ENCODE measurements at regions not wholly inside any gene's neighbourhood (a gene's known extent, or its start where the extent isn't known, plus 50 kb on each side); places are given as distances from the start of the nearest gene placed in this dataset.
"Not testable (repeated sequence)": the region's sequence is repeated elsewhere in the genome, so short reads cannot be mapped to it uniquely, and the experiment has no call there.

DNA sequence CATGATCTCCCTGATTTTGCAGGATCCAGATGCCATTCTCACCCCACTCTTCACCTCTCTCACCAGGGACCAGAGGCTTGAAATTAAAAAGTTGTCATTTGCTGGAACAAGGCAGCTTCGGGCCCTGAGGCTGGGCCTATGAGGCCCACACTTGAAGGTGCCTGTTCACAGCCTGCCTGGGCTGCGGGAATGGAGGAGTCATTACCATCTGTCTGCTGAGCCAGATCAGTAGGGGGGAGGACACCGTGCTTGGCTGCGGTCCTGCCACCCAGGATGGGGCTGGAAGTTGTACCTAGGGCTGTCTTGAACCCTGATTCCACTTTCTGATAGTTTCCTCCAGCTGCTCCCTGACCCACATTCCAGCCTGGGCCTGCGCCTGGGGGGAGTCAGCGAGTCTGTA is 208.3 kb upstream of the N4BP1 start:
- DNase-seq: no peak

DNA sequence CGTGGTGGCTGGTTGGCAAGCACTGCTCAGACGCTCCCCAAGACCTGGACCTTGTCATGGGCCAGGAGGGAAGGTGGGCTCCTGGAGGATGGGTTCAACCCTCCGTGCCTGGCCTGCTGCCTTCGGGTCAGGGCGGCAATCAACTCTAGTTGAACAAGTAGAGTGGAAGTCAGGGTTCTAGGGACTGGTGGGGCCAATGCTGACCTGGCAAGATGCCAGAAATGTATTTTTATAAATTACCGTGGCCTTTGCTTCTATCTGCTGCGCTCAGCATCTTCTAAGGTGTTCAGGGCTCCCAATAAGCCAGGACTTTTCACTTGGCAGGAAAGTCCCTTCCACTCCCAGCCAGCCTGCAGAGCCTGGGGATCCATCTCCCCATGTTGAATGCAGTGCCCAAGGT is 207.1 kb upstream of the N4BP1 start:
- no peak for DNase-seq

DNA sequence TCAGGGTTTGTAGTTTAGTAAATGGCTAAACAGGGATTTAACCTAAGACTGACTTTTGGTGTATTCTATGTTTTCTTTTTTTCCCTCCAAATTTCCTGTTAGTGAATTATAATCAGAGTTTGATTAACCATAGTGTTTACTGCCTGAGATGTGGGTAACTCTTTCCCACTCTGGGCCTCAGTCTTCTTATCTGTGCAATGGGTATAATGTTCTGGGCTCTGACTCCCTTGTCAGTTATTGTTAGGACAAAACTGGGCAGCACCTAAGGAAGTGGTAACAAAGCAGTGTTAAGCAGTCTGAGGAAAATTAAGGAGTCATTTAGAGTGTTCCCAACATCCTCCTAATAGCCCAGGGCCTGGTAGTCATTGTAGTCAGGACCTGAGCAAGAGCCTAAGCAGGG is 206.4 kb upstream of the N4BP1 start:
- DNase-seq: no peak

DNA sequence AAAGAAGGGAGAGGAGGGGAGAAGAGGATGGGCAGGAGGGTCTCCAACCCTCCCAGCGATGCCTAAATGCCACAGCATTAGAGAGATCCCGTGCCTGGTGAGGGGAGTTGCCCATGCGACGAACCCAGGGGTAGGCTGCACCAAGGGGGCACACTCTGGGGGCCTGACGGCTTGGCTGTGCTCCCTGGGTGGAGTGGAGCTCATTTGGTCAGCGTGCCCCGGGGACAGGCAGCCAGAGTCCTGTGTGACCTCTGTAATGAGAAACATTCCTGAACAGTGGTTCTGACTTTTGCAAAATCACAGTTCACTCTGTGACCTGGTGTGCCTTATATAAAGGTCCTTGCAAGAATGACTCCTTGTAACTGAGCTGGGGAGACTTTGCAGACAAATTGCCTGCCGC is 205.0 kb upstream of the N4BP1 start:
- DNase-seq: no peak

DNA sequence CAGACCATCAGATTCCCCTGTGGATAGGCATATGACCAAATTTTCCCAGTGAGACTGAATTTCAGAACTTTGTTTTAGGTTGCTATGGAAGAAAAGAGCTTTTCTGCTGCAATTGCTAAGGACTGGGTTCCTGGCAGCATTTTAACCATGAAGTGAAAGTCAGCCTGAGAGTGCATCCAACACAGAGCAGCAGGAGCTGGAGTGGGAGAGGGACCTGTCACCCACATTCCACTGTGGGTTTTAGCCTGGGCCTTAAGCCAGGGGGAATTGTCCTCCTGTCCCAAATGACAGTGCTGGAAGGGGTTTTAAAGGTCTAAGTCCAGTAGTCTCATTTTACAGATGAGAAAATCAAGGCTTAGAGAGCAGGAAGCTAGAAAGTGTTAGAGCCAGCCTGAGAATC is 203.5 kb upstream of the N4BP1 start:
- DNase-seq: no peak

DNA sequence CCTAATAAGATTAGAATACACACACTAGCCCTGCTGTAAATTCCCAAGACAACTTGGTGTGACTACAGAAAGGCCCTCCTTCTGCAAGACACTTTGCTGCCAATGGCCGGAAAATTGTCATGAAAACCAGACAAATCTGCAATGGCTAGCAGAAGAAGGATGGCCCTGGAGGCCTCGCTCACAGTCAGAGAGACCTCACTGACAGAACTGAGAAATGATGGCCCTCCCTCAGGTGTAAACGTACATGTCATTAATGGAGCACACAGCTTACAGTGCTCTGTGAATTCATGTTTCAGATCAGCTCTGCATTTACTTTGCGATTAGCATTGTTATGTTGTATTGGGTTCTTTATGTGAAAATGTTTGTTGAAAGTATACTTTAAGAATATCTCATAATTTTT is 202.9 kb upstream of the N4BP1 start:
- DNase-seq: no peak

DNA sequence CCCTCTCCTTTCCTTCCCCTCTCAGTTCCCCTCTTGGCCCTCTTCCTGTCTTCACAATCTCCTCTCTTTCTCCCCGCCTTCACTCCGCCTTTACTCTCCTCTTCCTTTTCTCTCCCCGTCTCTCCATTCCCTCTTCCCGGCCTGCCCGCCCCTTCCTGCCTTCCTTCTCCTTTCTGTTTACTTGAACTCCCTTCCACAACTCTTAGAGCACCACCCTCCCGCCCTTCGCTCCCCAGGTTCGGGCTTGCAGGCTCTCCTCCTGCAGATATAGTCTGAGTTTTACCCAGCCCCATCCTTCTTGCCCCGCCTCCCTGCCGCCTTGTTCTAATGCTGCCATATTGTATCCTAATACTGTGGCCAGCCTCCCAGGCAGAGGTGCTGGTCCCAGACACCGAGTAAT is 201.5 kb upstream of the N4BP1 start:
- DNase-seq: no peak

DNA sequence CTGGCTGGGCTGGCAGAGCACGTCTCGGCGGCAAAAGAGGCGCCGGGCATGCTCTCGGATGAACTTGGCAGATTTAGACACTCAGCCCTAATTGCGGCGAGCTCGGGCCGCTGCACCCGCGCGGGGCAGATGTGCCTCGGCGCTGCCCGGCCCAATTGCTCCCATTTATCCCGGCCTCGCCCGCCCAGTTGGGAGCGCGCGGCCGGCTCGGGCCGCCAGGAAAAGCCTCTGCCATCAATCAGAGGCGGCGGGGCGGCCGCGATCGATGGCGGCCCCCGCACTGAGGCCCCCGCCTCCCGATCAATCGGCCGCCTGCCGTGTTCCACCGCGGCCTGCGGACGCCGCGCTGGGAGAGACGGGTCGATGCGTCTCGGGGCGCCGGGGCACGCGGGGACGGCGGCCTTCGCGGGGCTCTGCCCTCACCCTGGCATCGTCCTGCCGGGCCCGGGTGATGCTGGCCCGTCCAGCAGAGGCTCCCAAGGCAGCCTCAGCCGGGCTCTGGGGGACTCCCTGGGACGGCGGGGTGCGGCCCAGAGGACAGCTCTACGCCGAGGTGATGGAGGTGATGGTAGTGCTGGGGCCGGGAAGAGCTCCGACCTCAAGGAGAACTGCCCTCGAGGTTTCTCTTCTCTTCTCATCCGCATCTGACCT is 200.9 kb upstream of the N4BP1 start:
- no peak for DNase-seq

DNA sequence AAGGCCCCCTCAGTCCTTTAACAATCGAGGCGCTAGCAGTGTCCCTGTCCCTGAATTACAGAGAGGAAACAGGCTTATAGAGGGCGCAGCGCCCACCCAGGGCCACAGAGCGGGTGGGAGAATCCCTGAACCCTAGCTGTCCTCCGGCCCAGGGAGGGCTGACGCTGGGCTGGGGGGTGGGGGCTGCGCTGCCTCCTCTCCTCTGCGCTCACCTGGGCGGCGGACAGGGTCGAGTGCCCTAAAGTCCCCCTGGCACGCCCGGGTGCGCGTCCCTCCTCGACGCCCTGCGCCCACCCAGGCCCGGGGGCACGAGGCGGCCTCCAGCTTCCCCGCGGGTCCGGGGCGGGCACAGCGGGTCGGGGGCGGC is 200.4 kb upstream of the N4BP1 start:
- no peak for DNase-seq

DNA sequence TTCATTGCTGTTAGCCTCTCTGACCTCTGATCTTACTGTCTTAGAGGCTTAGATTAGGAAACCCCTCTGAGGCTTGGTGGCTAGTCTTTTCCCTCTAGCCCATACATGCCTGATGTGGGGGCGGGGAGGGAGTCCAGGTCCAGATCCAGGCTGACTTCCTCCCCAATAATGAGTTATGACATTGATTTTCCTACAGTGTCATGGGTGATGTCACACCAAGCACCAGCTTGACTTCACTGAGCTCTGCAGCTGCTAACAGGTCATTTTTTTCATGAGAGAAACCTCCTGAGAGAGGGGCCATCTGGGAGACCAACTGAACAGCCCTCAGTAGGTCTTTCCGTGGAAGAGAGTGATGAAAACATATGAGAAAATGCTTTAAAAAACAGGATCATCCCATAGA is 180.2 kb upstream of the N4BP1 start:
- no peak for DNase-seq

DNA sequence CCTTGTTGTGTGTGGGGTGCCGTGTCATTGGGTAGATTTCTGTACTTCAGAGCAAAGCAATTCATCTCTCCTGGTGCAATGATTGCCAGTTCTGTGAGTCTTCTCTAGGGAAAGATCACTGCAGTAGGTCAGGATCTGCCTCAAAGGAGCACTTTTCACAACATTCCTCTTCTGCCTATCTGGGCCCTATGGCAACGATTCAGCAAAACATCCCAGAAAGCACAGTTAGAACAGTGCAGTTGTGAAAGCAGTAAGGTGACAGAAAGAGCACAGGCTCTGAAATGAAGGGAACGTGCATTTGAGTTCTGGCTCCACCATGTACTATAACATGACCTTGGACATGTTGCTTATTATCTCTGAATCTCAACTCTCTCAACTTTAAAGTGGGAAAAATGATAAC is 178.5 kb upstream of the N4BP1 start:
- DNase-seq: no peak

DNA sequence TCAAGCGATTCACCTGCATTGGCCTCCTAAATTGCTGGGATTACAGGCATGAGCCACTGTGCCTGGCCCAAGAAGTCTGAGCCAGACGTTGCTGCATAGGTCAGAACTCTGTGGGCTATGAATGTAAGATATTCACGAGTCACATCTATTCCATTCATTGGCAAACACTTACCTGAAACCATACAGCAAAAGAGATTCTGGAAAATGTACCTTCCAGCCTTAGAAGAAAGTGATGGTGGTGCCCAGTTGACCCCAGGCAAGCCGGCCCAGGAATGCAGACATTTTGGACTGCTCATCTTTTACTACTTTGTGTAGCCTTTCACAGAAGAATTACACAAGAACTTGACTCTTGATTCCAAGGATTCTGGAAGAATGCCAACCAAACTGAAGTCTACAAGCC is 135.6 kb upstream of the N4BP1 start:
- DNase-seq: no peak

DNA sequence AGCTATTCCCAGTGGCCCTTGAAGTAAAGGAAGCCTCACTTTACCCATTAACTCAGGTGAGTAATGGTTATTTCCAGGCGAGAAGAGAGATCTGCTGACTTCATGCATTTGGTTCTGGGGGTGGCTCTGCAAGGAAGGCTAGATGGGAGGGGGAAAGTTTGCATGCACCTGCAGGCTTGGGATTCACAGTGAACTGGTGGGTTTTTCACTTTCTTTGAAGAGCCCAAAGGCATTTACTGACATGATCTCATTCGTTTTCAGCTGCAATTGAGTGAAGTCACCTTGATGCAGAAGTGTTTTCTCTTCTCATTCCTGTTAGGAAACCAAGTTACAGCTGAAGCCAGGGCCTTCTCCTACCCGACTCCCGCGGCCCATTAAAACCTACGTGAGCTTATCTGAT is 131.0 kb upstream of the N4BP1 start:
- DNase-seq: no peak

DNA sequence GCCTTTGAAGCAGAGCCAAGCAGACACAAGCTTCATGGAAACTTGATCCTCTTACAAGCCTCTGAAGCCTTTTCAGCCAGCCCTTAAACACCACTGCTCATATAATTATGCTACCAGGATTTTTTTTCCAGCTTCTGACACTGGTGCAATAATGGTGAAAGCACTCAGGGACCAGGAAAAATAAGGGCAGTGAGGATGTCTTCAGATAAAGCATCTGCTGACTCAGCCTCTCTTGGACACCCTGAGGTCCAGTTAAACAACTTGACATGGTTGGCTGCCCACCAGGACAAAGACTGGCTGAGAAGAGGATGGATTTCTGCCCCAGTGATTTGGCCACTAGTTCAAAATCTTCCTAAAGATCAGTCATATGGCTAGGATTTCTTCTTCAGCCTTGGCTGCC is 124.2 kb upstream of the N4BP1 start:
- DNase-seq: no peak

DNA sequence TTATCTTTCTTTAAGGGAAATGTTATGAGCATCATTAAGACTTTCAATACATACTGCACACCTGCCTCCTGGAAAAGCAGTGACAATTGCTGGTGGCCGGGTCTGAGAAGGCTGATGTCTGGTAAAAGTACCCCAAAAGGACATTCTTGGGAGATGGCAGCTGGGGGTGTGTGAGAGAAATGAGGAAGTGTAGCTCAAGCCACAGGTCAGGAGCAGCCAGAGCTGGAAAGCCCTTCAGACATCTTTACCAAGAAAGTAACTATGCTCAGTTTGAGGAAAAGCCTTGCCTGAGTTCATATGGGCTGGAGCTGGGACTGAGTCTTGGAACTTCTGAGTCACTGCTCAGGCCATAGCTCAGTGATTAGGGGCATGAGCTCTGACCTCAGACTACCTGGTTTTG is 94.7 kb upstream of the N4BP1 start:
- no peak for DNase-seq

DNA sequence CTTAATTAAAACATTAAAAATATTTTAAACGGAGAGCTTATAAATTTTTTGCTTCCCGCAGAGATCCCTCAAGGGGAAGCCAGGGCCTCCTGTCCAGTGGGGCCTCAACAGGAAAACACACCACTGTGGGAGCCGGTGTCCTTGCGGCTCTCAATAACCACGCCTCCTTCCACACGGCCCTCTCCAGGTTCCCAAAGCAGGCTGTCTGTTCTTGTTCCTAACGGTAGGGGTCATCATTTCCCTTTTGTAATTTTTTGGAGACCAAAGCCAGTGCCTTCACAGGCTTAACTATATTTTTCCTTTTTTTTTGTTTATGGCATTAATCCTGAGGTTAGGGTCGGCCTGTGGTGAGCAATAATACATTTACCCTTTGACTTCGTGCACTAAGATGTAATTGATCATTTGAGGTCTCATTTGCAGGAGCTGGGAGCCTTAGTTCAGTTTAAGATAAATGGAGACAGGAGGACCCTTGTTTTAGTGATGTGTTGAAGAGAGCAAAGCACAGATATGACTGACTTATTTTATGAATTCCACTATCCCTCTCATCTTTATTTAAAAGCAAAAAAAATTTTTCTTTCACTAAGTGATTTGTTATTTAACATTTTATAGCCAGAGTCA is 77.5 kb upstream of the N4BP1 start:
- peak; percentile 10 to 41 for DNase-seq

DNA sequence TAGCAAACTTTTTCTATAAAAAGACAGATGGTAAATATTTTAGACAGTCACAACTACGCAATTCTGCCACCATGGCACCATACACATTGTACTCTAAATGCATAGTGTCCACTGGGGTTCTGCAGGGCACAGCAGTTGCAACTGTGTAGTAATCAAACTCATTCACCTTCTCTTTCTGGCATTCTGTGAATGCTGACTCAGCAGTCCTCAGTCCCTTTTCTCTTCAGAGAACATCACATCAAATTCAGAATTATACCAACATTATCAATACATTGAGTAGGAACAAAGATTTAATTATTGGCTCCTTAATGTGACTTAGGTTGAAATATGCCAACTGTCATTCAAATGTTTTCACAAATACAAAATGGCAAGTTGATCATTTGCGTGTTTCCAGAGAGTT is 74.2 kb upstream of the N4BP1 start:
- no peak for DNase-seq

DNA sequence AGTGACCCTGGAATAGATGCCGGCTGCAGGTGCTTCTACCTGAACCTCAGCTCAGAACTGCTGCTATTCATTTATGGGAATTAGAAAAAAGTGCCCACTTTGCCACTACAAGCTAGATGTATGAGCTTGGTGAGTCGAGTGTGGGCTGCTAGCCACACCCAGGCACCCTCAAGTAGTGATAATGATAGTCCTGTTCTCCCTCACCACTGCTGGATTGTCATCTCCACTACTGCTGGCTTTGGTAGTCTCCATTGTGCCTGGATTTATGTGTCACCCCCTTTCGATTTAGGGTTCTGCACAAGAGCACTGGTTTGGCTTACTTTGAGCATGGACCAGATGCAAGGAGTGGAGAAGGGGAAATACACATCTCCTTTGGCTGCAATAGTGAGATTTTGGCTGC is 73.0 kb upstream of the N4BP1 start:
- no peak for DNase-seq

DNA sequence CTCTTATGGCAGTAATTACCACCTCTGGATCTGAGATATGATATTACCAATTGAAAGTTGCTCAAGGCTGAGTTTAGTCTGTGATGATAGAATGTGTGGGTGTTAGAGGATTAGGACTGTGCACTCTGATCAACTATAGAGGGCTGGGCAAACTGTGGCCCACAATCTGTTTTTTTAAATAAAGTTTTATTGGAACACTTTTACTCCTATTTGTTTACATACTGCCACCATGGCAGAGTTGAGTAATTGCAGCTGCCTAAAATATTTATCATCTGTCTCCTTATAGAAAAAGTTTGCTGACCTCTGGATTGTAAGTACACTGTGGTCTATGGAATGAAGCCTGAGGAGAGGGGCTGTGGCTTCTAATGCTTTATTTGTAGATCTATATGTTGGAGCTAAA is 71.5 kb upstream of the N4BP1 start:
- DNase-seq: no peak

DNA sequence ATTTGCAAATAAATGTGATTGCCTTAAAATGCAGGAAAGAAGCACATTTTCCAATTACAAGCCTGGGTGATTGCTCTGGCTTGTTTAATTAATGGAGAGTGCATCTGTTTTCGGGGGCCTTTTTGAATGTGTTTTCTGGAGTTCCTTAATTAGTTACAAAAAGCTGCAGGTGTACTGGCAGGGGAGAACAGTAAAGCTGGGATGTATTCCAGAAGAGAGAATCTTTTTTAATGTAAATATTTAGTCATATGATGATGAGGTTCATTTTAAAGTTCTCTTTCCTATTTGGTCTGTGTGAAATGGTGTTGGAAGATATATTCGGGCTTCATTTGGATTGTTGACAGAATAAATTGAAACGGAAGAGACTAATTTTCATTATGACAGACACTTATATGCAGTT is 70.9 kb upstream of the N4BP1 start:
- DNase-seq: no peak

DNA sequence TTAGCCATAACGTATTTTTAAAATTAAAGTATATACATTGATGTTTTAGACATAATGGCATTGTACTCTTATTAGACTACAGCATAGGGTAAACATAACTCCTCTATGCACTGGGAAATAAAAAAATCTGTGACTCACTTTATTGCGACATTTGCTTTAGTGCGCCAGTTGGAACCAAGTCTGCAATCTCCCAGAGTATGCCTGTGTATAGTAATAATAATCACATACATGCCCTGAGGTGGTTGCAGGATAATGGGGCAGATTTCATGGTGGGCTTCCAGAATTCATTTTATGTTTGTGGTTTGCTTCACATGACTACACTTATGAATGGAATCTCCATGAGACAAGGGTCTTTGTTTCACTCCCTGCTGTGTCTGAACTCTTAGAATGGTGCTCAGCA is 66.9 kb upstream of the N4BP1 start:
- no peak for DNase-seq

DNA sequence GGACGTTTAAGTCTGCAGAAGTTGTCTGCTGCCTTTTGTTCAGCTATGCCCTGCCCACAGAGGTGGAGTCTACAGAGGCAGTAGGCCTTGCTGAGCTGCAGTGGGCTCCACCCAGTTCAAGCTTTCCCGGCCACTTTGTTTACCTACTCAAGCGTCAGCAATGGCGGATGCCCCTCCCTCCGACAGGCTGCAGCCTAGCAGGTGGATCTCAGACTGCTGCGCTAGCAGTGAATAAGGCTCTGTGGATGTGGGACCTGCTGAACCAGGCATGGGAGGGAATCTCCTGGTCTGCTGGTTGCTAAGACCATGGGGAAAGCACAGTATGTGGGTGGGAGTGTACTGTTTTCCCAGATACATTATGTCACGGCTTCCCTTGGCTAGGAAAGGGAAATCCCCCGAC is 58.2 kb upstream of the N4BP1 start:
- not testable (repeated sequence) for DNase-seq

DNA sequence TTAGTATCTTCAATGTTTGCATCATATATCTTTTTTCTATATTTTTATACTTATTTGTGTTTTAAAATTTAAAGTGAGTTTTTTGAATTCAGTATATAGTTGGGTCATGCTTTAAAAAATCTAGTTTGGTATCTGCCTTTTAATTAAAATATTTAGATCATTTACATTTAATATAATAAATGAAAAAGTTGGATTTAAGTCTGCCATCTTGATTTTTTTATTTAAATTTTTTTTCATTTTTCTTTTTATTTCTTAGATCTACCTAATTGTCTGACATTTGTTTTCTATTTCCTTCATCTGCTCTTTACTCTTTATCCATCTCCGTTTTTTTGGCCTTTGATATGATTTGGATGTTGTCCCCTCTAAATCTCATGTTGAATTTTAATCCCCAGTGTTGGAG is 50.0 kb upstream of the N4BP1 start:
- DNase-seq: no peak
